Osteoblast (primary cell): ENCODE measurements at regions not wholly inside any gene's neighbourhood (a gene's known extent, or its start where the extent isn't known, plus 50 kb on each side); places are given as distances from the start of the nearest gene placed in this dataset.
A peak's percentile ranks its signal among the peaks of the same experiment; 100 is the strongest.

Experiments used
- DNase-seq: peaks from one replicate; pipeline ENCODE4 v3.0.0; 2011; ENCODE audit warnings: low spot score, mixed read lengths; ENCODE audit not compliant: insufficient read length; ENCODE audit errors: missing footprints
- H2AFZ ChIP-seq: 2 replicates; pipeline ENCODE4 v1.6.0; 2011; ENCODE audit warnings: mild to moderate bottlenecking, low read length
- H3K27ac ChIP-seq: 2 replicates; pipeline ENCODE4 v1.5.1; 2011; ENCODE audit warnings: mild to moderate bottlenecking, low read depth, low read length, moderate library complexity
- H3K27me3 ChIP-seq: 2 replicates; pipeline ENCODE4 v1.6.0; 2012; ENCODE audit warnings: mild to moderate bottlenecking, control low read depth, inconsistent platforms, low read length, moderate library complexity; ENCODE audit not compliant: insufficient read depth
- H3K36me3 ChIP-seq: 2 replicates; pipeline ENCODE4 v1.5.1; 2011; ENCODE audit warnings: mild to moderate bottlenecking, low read length, control low read depth, moderate library complexity; ENCODE audit not compliant: insufficient read depth
- H3K4me1 ChIP-seq: 2 replicates; pipeline ENCODE4 v1.5.1; 2011; ENCODE audit warnings: mild to moderate bottlenecking, low read length, control low read depth, moderate library complexity; ENCODE audit not compliant: insufficient read depth
- H3K4me2 ChIP-seq: 2 replicates; pipeline ENCODE4 v1.6.0; 2011; ENCODE audit warnings: mild to moderate bottlenecking, low read length; ENCODE audit not compliant: insufficient read depth
- H3K4me3 ChIP-seq: fragments of 200-600 bp; sonication (generic); 3 replicates; pipeline ENCODE4 v1.5.1; 2012; ENCODE audit warnings: mild to moderate bottlenecking, low read length, inconsistent platforms; ENCODE audit not compliant: insufficient read depth
- H3K79me2 ChIP-seq: 2 replicates; pipeline ENCODE4 v1.6.0; 2012; ENCODE audit warnings: mild to moderate bottlenecking, low read length, control low read depth, inconsistent platforms; ENCODE audit not compliant: insufficient read depth
- H3K9me3 ChIP-seq: 2 replicates; pipeline ENCODE4 v1.5.1; 2011; ENCODE audit warnings: low read depth, low read length, control low read depth
- H4K20me1 ChIP-seq: 2 replicates; pipeline ENCODE4 v1.6.0; 2012; ENCODE audit warnings: mild to moderate bottlenecking, low read length, control low read depth; ENCODE audit not compliant: insufficient read depth
- CTCF ChIP-seq: IDR thresholded peaks from 2 replicates; pipeline ENCODE4 v1.5.1; 2011; ENCODE audit warnings: mild to moderate bottlenecking, low read depth, low read length, moderate library complexity; ENCODE audit errors: extremely low read depth

DNA sequence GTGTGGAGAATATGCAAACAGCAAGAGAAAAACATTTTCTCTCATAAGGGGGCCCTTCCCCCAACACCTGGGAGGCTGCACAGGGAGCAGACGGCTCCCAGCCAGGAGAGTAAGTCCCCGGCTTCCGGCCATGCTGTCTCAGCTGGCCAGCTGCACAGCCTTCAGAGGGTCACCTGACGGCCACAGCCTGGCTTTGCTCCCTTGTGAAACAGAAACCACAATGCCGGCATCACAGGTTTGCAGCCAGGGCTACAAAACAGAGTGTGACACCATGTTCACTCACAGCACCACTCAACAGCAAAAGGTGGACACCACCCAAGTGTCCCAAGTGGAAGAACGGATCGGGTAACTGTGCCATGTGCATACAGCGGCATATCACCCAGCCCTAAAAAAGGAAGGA is 86.9 kb upstream of the GPC1 start:
- DNase-seq: peak; percentile 66
- Histone ChIP-seq H3K27ac (no peak overlapping the region), H3K27me3 (no peaks in the 10 kb centered on the region), H3K9me3 (peaks cover 9% of the 10 kb centered on the region), H3K36me3 (no peaks in the 10 kb centered on the region), H2AFZ (no peak overlapping the region), H4K20me1 (no peaks in the 10 kb centered on the region), H3K79me2 (no peaks in the 10 kb centered on the region), H3K4me2 (no peak overlapping the region), H3K4me1 (no peaks in the 10 kb centered on the region), H3K4me3 (no peak overlapping the region)
- no peak for TF ChIP-seq CTCF

GRCh38 chr2:240349133-240350005 is 86.1 kb upstream of the GPC1 start:
- Histone ChIP-seq H3K4me1 (no peaks in the 10 kb centered on the region), H3K79me2 (no peaks in the 10 kb centered on the region), H3K27me3 (no peaks in the 10 kb centered on the region), H3K9me3 (peaks cover 9% of the 10 kb centered on the region), H3K27ac (no peak overlapping the region), H3K4me3 (no peak overlapping the region), H3K36me3 (no peaks in the 10 kb centered on the region), H2AFZ (no peak overlapping the region), H4K20me1 (no peaks in the 10 kb centered on the region), H3K4me2 (no peak overlapping the region)
- no peak for TF ChIP-seq CTCF
- peak; percentile 72 for DNase-seq

- no peak for TF ChIP-seq CTCF
- Histone ChIP-seq H3K27ac (no peak overlapping the region), H3K9me3 (peaks cover 3% of the 10 kb centered on the region), H3K27me3 (no peaks in the 10 kb centered on the region), H3K4me1 (no peaks in the 10 kb centered on the region), H3K4me2 (no peak overlapping the region), H3K79me2 (no peaks in the 10 kb centered on the region), H2AFZ (no peak overlapping the region), H3K36me3 (no peaks in the 10 kb centered on the region), H4K20me1 (no peaks in the 10 kb centered on the region), H3K4me3 (no peak overlapping the region)
- DNase-seq: peak; percentile 46
Measured at GRCh38 chr2:240350006-240350355, 85.5 kb upstream of the GPC1 start.

- peak; percentile 47 for DNase-seq
- TF ChIP-seq CTCF: no peak
- H3K4me2 ChIP-seq: no peak overlapping the region
- H3K4me1 ChIP-seq: no peaks in the 10 kb centered on the region
- H3K36me3 ChIP-seq: no peaks in the 10 kb centered on the region
- no peak overlapping the region for H3K27ac ChIP-seq
- no peaks in the 10 kb centered on the region for H3K79me2 ChIP-seq
- no peaks in the 10 kb centered on the region for H4K20me1 ChIP-seq
- H3K27me3 ChIP-seq: no peaks in the 10 kb centered on the region
- no peak overlapping the region for H3K4me3 ChIP-seq
- H3K9me3 ChIP-seq: no peaks in the 10 kb centered on the region
- H2AFZ ChIP-seq: no peak overlapping the region
Measured at GRCh38 chr2:240350696-240351087, 84.8 kb upstream of the GPC1 start.
